GM12878 (cell line): ENCODE measurements at regions not wholly inside any gene's neighbourhood (a gene's known extent, or its start where the extent isn't known, plus 50 kb on each side); places are given as distances from the start of the nearest gene placed in this dataset.

Experiments used
- ATAC-seq: fragments of 200-7000 bp; cut with Tn5 transposase; 3 replicates; pipeline ENCODE4 v1.9.1; 2020; ENCODE audit warnings: mild to moderate bottlenecking, moderate library complexity
- BruUV-seq: library from RNA; stranded (reverse); fragments of 400-500 nt; replicated peaks from 2 replicates; lab custom pipeline; 2021; lab: Mats Ljungman, UMichigan
- CTCF ChIA-PET: fragments of 300-600 bp; sonication (Branson Sonifier 250); formaldehyde crosslinking; extraction: SDS; loops from one replicate; lab custom pipeline; 2021; ENCODE audit warnings: inconsistent platforms; lab: Yijun Ruan, JAX
- POLR2A ChIA-PET: fragments of 350-600 bp; formaldehyde crosslinking; extraction: SDS; loops from one replicate; lab custom pipeline; 2021; ENCODE audit warnings: inconsistent platforms; lab: Charles Lee
- RAD21 ChIA-PET: fragments of 300-600 bp; sonication (Branson Sonifier 250); formaldehyde crosslinking; loops from one replicate; lab custom pipeline; 2023; ENCODE audit warnings: antibody characterized with exemption; ENCODE audit not compliant: unreplicated experiment; lab: Charles Lee
- SMC1A ChIA-PET: fragments of 300-600 bp; sonication (Branson Sonifier 250); formaldehyde crosslinking; loops from one replicate; lab custom pipeline; 2023; ENCODE audit not compliant: unreplicated experiment, uncharacterized antibody; lab: Charles Lee
- DNase-seq: peaks from one replicate; pipeline ENCODE4 v3.0.0-alpha.2; 2011; ENCODE audit warnings: low read depth, low spot score
- FAIRE-seq: peaks from 3 replicates; lab custom pipeline; 2011; peaks lifted over from hg19 to GRCh38; lab: Jason Lieb, UNC
- H2AFZ ChIP-seq: 2 replicates; pipeline ENCODE4 v1.6.0; 2011; ENCODE audit warnings: low read depth, low read length, control low read depth; ENCODE audit not compliant: control insufficient read depth
- H3K27ac ChIP-seq: 2 replicates; pipeline ENCODE4 v1.5.1; 2011; ENCODE audit warnings: control low read depth; ENCODE audit not compliant: control insufficient read depth, insufficient read depth
- H3K27me3 ChIP-seq, 2 experiments: replicated peaks in 1 of 2; 2 replicates each; pipeline versions ENCODE4 v1.6.0 to v1.6.1; 2011; ENCODE audit warnings: low read length in 1 of 2; ENCODE audit not compliant: control insufficient read depth in 2 of 2, insufficient read depth in 2 of 2
- H3K36me3 ChIP-seq, 2 experiments: 2 replicates each; pipeline ENCODE4 v1.5.1; 2011; ENCODE audit warnings: low read length in 1 of 2; ENCODE audit not compliant: control insufficient read depth in 2 of 2, insufficient read depth in 2 of 2
- H3K4me1 ChIP-seq: 2 replicates; pipeline ENCODE4 v1.6.1; 2011; ENCODE audit warnings: mild to moderate bottlenecking, low read length, moderate library complexity, mixed read lengths; ENCODE audit not compliant: control insufficient read depth, insufficient read depth
- H3K4me2 ChIP-seq: 2 replicates; pipeline ENCODE4 v1.6.0; 2011; ENCODE audit warnings: control low read depth; ENCODE audit not compliant: control insufficient read depth, insufficient read depth
- H3K4me3 ChIP-seq: fragments of 200-600 bp; sonication (generic); 2 replicates; pipeline ENCODE4 v1.5.1; 2016
- H3K79me2 ChIP-seq: 2 replicates; pipeline ENCODE4 v1.6.0; 2011; ENCODE audit warnings: low read length; ENCODE audit not compliant: control insufficient read depth, insufficient read depth
- H3K9ac ChIP-seq: 2 replicates; pipeline ENCODE4 v1.8.0; 2011; ENCODE audit warnings: low read length, control low read depth, mixed read lengths; ENCODE audit not compliant: control insufficient read depth, insufficient read depth
- H3K9me3 ChIP-seq: replicated peaks from 3 replicates; pipeline ENCODE4 v1.5.1; 2011; ENCODE audit warnings: mild to moderate bottlenecking, low read length; ENCODE audit not compliant: control insufficient read depth, insufficient read depth
- H4K20me1 ChIP-seq: 2 replicates; pipeline ENCODE4 v1.6.0; 2011; ENCODE audit not compliant: control insufficient read depth, insufficient read depth
- CREM ChIP-seq: IDR thresholded peaks from 2 replicates; pipeline ENCODE4 v1.6.1; 2014; ENCODE audit warnings: antibody characterized with exemption, low read depth
- E4F1 ChIP-seq: fragments of 450-650 bp; IDR thresholded peaks from 2 replicates; pipeline ENCODE4 v1.6.1; 2018; ENCODE audit warnings: borderline replicate concordance, mild to moderate bottlenecking; ENCODE audit not compliant: partially characterized antibody
- GATAD2B ChIP-seq: fragments of 450-650 bp; conservative IDR thresholded peaks from 2 replicates; pipeline ENCODE4 v1.6.1; 2017; ENCODE audit warnings: low read depth, mild to moderate bottlenecking, moderate library complexity
- MTA3 ChIP-seq: IDR thresholded peaks from 2 replicates; pipeline ENCODE4 v1.6.1; 2012; ENCODE audit warnings: low read length, inconsistent platforms, borderline replicate concordance
- SKIL ChIP-seq: fragments of 450-650 bp; IDR thresholded peaks from 2 replicates; pipeline ENCODE4 v1.6.1; 2017; ENCODE audit warnings: mild to moderate bottlenecking, low read depth, inconsistent platforms; ENCODE audit not compliant: poor library complexity, severe bottlenecking
- SMAD1 ChIP-seq: fragments of 450-650 bp; IDR thresholded peaks from 2 replicates; pipeline ENCODE4 v1.6.1; 2018; ENCODE audit warnings: mild to moderate bottlenecking, low read depth; ENCODE audit not compliant: partially characterized antibody
- SMARCA5 ChIP-seq: fragments of 450-650 bp; IDR thresholded peaks from 2 replicates; pipeline ENCODE4 v1.6.1; 2017; ENCODE audit warnings: mild to moderate bottlenecking
- TBL1XR1 ChIP-seq: IDR thresholded peaks from 2 replicates; pipeline ENCODE4 v1.6.1; 2012; ENCODE audit warnings: low read depth, low read length, improper control_type of control experiment
- TCF12 ChIP-seq: IDR thresholded peaks from 2 replicates; pipeline ENCODE4 v1.6.1; 2011; ENCODE audit warnings: low read depth, mild to moderate bottlenecking, low read length
- USF1 ChIP-seq: IDR thresholded peaks from 2 replicates; pipeline ENCODE4 v1.6.1; 2011; ENCODE audit warnings: borderline replicate concordance, low read depth, mild to moderate bottlenecking, moderate library complexity, mixed read lengths, low read length; ENCODE audit not compliant: insufficient read depth; ENCODE audit errors: extremely low read length
- ZBED1 ChIP-seq: IDR thresholded peaks from 2 replicates; pipeline ENCODE4 v1.6.1; 2016; ENCODE audit warnings: borderline replicate concordance
- ZNF217 ChIP-seq: fragments of 450-650 bp; IDR thresholded peaks from 2 replicates; pipeline ENCODE4 v1.6.1; 2017; ENCODE audit warnings: antibody characterized with exemption, mild to moderate bottlenecking
- ZSCAN29 ChIP-seq: fragments of 450-650 bp; IDR thresholded peaks from 2 replicates; pipeline ENCODE4 v1.6.1; 2017; ENCODE audit warnings: mild to moderate bottlenecking, moderate library complexity
- WGBS: methylation state at CpG from one replicate; pipeline ENCODE4 v1.1.6; 2016; ENCODE audit warnings: low lambda C conversion rate; ENCODE audit not compliant: insufficient replicate concordance, insufficient coverage; ENCODE audit errors: missing lambda C conversion rate; 5-methylcytosine and 5-hydroxymethylcytosine counted together
- in situ Hi-C: fragments of 300-500 bp; cut with MboI; formaldehyde crosslinking; loops from 9 replicates; pipeline ENCODE4 v1.14.3; 2018; ENCODE audit warnings: mixed read lengths
- intact Hi-C: fragments of 100-400 bp; cut with micrococcal nuclease; formaldehyde crosslinking; loops from one replicate; pipeline ENCODE4 v1.14.2; 2022; ENCODE audit not compliant: unreplicated experiment
- TF ChIP-seq, protein P1 (sequence below): IDR thresholded peaks from 2 replicates; pipeline ENCODE4 v1.6.1; 2011; ENCODE audit warnings: low read depth, low read length, improper control_type of control experiment, borderline replicate concordance
- TF ChIP-seq, protein P2 (sequence below): fragments of 450-650 bp; conservative IDR thresholded peaks from 2 replicates; pipeline ENCODE4 v1.6.1; 2017; ENCODE audit warnings: mild to moderate bottlenecking, moderate library complexity
- TF ChIP-seq, protein P3 (sequence below): fragments of 450-650 bp; IDR thresholded peaks from 2 replicates; pipeline ENCODE4 v1.6.1; 2016; ENCODE audit warnings: mild to moderate bottlenecking

- no peaks in the 10 kb centered on the region for H3K36me3 ChIP-seq
- TF ChIP-seq, protein P1, sequence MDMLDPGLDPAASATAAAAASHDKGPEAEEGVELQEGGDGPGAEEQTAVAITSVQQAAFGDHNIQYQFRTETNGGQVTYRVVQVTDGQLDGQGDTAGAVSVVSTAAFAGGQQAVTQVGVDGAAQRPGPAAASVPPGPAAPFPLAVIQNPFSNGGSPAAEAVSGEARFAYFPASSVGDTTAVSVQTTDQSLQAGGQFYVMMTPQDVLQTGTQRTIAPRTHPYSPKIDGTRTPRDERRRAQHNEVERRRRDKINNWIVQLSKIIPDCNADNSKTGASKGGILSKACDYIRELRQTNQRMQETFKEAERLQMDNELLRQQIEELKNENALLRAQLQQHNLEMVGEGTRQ = no peak
- TF ChIP-seq ZSCAN29 (no peak), TCF12 (no peak), SKIL (no peak), E4F1 (no peak), SMARCA5 (no peak), ZNF217 (no peak), CREM (no peak), TBL1XR1 (no peak), MTA3 (no peak), ZBED1 (no peak), GATAD2B (no peak), USF1 (no peak), SMAD1 (no peak)
- TF ChIP-seq, protein P2, sequence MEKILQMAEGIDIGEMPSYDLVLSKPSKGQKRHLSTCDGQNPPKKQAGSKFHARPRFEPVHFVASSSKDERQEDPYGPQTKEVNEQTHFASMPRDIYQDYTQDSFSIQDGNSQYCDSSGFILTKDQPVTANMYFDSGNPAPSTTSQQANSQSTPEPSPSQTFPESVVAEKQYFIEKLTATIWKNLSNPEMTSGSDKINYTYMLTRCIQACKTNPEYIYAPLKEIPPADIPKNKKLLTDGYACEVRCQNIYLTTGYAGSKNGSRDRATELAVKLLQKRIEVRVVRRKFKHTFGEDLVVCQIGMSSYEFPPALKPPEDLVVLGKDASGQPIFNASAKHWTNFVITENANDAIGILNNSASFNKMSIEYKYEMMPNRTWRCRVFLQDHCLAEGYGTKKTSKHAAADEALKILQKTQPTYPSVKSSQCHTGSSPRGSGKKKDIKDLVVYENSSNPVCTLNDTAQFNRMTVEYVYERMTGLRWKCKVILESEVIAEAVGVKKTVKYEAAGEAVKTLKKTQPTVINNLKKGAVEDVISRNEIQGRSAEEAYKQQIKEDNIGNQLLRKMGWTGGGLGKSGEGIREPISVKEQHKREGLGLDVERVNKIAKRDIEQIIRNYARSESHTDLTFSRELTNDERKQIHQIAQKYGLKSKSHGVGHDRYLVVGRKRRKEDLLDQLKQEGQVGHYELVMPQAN = no peak
- TF ChIP-seq, protein P3, sequence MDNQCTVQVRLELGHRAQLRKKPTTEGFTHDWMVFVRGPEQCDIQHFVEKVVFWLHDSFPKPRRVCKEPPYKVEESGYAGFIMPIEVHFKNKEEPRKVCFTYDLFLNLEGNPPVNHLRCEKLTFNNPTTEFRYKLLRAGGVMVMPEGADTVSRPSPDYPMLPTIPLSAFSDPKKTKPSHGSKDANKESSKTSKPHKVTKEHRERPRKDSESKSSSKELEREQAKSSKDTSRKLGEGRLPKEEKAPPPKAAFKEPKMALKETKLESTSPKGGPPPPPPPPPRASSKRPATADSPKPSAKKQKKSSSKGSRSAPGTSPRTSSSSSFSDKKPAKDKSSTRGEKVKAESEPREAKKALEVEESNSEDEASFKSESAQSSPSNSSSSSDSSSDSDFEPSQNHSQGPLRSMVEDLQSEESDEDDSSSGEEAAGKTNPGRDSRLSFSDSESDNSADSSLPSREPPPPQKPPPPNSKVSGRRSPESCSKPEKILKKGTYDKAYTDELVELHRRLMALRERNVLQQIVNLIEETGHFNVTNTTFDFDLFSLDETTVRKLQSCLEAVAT = no peak
These were observed 216.7 kb upstream of the C11orf87 start for GRCh38 chr11:109205312-109205711.

More at GRCh38 chr11:109205312-109205711, 216.7 kb upstream of the C11orf87 start:
- DNase-seq (no peak), ATAC-seq (no peak), FAIRE-seq (no peak)
- no peaks in the 10 kb centered on the region for H3K4me1 ChIP-seq
- ChIA-PET CTCF (interaction anchor here (0.6 kb wide), 3 partner anchors 13 to 1080 kb away, joined by 3 to 4 read pairs (median 3); no protein-coding TSS in a partner anchor), POLR2A (no interaction called here), RAD21 (no interaction called here), SMC1A (no interaction called here)
- H3K4me2 ChIP-seq = no peak overlapping the region
- intact Hi-C loops (no loop called here), in situ Hi-C loops (no loop called here)
- BruUV-seq = no TSS peak
- H3K27me3 ChIP-seq = no peaks in the 10 kb centered on the region
- no peak overlapping the region for H3K27ac ChIP-seq
- H2AFZ ChIP-seq = no peak overlapping the region
- H3K79me2 ChIP-seq = no peaks in the 10 kb centered on the region
- no peaks in the 10 kb centered on the region for H4K20me1 ChIP-seq
- no peaks in the 10 kb centered on the region for H3K9me3 ChIP-seq
- no peak overlapping the region for H3K9ac ChIP-seq
- 40% methylated on average over 1 of the region's 1 CpG for WGBS
- no peak overlapping the region for H3K4me3 ChIP-seq
